ENCODE measurements at regions not wholly inside any gene's neighbourhood (a gene's known extent, or its start where the extent isn't known, plus 50 kb on each side); places are given as distances from the start of the nearest gene placed in this dataset.

GRCh38 chr6:81298751-81299150, 453.7 kb downstream of the TENT5A start:
- DNase-seq (ENCODE audit: low spot score), result no peak
- in situ Hi-C loops (cut with MboI; ENCODE audit: low sequenced_read_pairs, unreplicated experiment), result no loop called here
- TF ChIP-seq, protein P1, sequence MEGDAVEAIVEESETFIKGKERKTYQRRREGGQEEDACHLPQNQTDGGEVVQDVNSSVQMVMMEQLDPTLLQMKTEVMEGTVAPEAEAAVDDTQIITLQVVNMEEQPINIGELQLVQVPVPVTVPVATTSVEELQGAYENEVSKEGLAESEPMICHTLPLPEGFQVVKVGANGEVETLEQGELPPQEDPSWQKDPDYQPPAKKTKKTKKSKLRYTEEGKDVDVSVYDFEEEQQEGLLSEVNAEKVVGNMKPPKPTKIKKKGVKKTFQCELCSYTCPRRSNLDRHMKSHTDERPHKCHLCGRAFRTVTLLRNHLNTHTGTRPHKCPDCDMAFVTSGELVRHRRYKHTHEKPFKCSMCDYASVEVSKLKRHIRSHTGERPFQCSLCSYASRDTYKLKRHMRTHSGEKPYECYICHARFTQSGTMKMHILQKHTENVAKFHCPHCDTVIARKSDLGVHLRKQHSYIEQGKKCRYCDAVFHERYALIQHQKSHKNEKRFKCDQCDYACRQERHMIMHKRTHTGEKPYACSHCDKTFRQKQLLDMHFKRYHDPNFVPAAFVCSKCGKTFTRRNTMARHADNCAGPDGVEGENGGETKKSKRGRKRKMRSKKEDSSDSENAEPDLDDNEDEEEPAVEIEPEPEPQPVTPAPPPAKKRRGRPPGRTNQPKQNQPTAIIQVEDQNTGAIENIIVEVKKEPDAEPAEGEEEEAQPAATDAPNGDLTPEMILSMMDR (IDR thresholded peaks at IDR 0.05; ENCODE audit: borderline replicate concordance, control extremely low read depth, extremely low read depth, insufficient read depth, missing control alignments), result no peak

DNA sequence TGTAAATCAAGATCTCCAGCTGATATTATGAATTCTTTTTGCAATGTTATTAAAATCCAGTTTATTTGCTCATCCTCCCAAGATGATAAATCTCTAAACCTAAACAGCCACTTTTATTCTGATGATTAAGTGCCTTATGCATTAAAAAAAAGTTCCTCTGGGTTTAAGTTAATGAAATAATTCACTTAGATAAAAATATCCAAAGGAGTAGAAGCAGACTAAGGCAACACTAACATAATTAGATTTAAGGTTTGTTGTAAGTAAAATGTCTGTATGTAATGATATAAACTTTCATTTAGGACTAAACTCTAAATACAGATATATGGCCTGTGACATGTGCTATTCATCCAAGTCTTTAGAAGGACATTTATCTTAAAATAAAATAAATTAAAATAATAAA, 457.2 kb downstream of the TENT5A start:
- DNase-seq (ENCODE audit: low spot score), result no peak
- TF ChIP-seq, protein P1 (IDR thresholded peaks at IDR 0.05; ENCODE audit: borderline replicate concordance, control extremely low read depth, extremely low read depth, insufficient read depth, missing control alignments), result no peak
- in situ Hi-C loops (cut with MboI; ENCODE audit: low sequenced_read_pairs, unreplicated experiment), result no loop called here

DNA sequence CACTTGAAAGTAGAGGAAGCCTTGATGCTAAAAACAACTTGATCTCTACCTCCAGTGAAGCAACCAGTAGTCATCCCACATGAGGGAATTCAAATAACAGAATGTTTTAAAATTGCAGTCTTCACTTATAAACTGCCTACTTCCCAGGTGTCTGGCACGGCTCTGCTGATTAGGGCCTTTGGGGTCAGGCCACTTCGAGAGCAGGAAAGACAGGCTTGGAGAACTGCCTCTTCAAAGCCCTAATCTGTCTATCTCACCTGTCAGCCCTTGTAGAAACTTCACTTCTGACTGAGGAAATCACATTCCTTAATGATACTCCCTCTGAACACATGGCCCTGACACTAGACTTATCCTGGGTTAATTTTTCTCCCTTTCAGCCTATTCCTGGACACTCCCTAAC, 458.6 kb downstream of the TENT5A start:
- TF ChIP-seq, protein P1 (IDR thresholded peaks at IDR 0.05; ENCODE audit: borderline replicate concordance, control extremely low read depth, extremely low read depth, insufficient read depth, missing control alignments), result no peak
- in situ Hi-C loops (cut with MboI; ENCODE audit: low sequenced_read_pairs, unreplicated experiment), result no loop called here
- no peak for DNase-seq (ENCODE audit: low spot score)

- TF ChIP-seq, protein P1 (IDR thresholded peaks at IDR 0.05; ENCODE audit: borderline replicate concordance, control extremely low read depth, extremely low read depth, insufficient read depth, missing control alignments), result no peak
- no peak for DNase-seq (ENCODE audit: low spot score)
- in situ Hi-C loops (cut with MboI; ENCODE audit: low sequenced_read_pairs, unreplicated experiment), result no loop called here
These were observed 463.3 kb downstream of the TENT5A start for GRCh38 chr6:81289229-81289628.

GRCh38 chr6:81265106-81265505, 487.4 kb downstream of the TENT5A start:
- in situ Hi-C loops (cut with MboI; ENCODE audit: low sequenced_read_pairs, unreplicated experiment), result no loop called here
- TF ChIP-seq, protein P1 (IDR thresholded peaks at IDR 0.05; ENCODE audit: borderline replicate concordance, control extremely low read depth, extremely low read depth, insufficient read depth, missing control alignments), result no peak
- DNase-seq (ENCODE audit: low spot score), result no peak

GRCh38 chr6:81263531-81264168, 488.8 kb downstream of the TENT5A start:
- no peak for DNase-seq (ENCODE audit: low spot score)
- TF ChIP-seq, protein P1 (IDR thresholded peaks at IDR 0.05; ENCODE audit: borderline replicate concordance, control extremely low read depth, extremely low read depth, insufficient read depth, missing control alignments), result no peak
- in situ Hi-C loops (cut with MboI; ENCODE audit: low sequenced_read_pairs, unreplicated experiment), result no loop called here

Data from GM13976 (cell line).